MM.1S (cell line): ENCODE measurements at regions not wholly inside any gene's neighbourhood (a gene's known extent, or its start where the extent isn't known, plus 50 kb on each side); places are given as distances from the start of the nearest gene placed in this dataset.

Source experiments
- DNase-seq: peaks from one replicate; pipeline ENCODE4 v3.0.0-alpha.2; 2015
- H2AFZ ChIP-seq: fragments of 300-600 bp; sonication (generic); 2 replicates; pipeline ENCODE4 v1.6.0; 2016; ENCODE audit warnings: antibody characterized with exemption, low read length
- H3F3A ChIP-seq: fragments of 300-600 bp; sonication (generic); 2 replicates; pipeline ENCODE4 v1.6.1; 2016; ENCODE audit warnings: mild to moderate bottlenecking, antibody characterized with exemption, low read length, moderate library complexity, mixed read lengths; ENCODE audit not compliant: insufficient read depth
- H3K27ac ChIP-seq: fragments of 300-600 bp; sonication (generic); 2 replicates; pipeline ENCODE4 v1.5.1; 2016; ENCODE audit warnings: mild to moderate bottlenecking, low read length
- H3K27me3 ChIP-seq: fragments of 300-600 bp; sonication (generic); replicated peaks from 2 replicates; pipeline ENCODE4 v1.6.0; 2016; ENCODE audit warnings: low read length; ENCODE audit not compliant: insufficient read depth
- H3K36me3 ChIP-seq: fragments of 300-600 bp; sonication (generic); replicated peaks from 2 replicates; pipeline ENCODE4 v1.6.1; 2016; ENCODE audit warnings: mild to moderate bottlenecking, low read length, mixed read lengths; ENCODE audit not compliant: insufficient read depth
- H3K4me1 ChIP-seq: fragments of 300-600 bp; sonication (generic); 2 replicates; pipeline ENCODE4 v1.6.1; 2016; ENCODE audit warnings: low read length, mixed read lengths
- H3K4me2 ChIP-seq: fragments of 300-600 bp; sonication (generic); 2 replicates; pipeline ENCODE4 v1.6.0; 2016; ENCODE audit warnings: low read depth, low read length
- H3K4me3 ChIP-seq: fragments of 300-600 bp; sonication (generic); 2 replicates; pipeline ENCODE4 v1.5.1; 2016; ENCODE audit warnings: low read length, mixed read lengths
- H3K79me2 ChIP-seq: fragments of 300-600 bp; sonication (generic); 2 replicates; pipeline ENCODE4 v1.6.1; 2016; ENCODE audit warnings: mixed run types, low read length, mixed read lengths
- H3K9ac ChIP-seq: fragments of 300-600 bp; sonication (generic); 2 replicates; pipeline ENCODE4 v1.6.1; 2016; ENCODE audit warnings: low read length, mixed read lengths
- H3K9me2 ChIP-seq: fragments of 300-600 bp; sonication (generic); replicated peaks from 2 replicates; pipeline ENCODE4 v1.6.1; 2016; ENCODE audit warnings: mild to moderate bottlenecking, low read length, mixed read lengths; ENCODE audit not compliant: insufficient read depth
- H3K9me3 ChIP-seq: fragments of 300-600 bp; sonication (generic); replicated peaks from 2 replicates; pipeline ENCODE4 v1.6.1; 2016; ENCODE audit warnings: mild to moderate bottlenecking, low read length, mixed read lengths; ENCODE audit not compliant: insufficient read depth
- H4K20me1 ChIP-seq: fragments of 300-600 bp; sonication (generic); 2 replicates; pipeline ENCODE4 v1.6.1; 2016; ENCODE audit warnings: mild to moderate bottlenecking, low read length, moderate library complexity, mixed read lengths; ENCODE audit not compliant: insufficient read depth
- CTCF ChIP-seq: fragments of 300-600 bp; sonication (generic); IDR thresholded peaks from 2 replicates; pipeline ENCODE4 v1.5.1; 2016; ENCODE audit warnings: antibody characterized with exemption, low read length, mixed read lengths
- EZH2 ChIP-seq: fragments of 300-600 bp; sonication (generic); optimal IDR thresholded peaks from 2 replicates; pipeline ENCODE3; 2017; ENCODE audit warnings: low read depth, mild to moderate bottlenecking, antibody characterized with exemption, low read length, mixed read lengths
- EZH2phosphoT487 ChIP-seq: fragments of 300-600 bp; sonication (generic); IDR thresholded peaks from 2 replicates; pipeline ENCODE4 v1.6.1; 2018; ENCODE audit warnings: antibody characterized with exemption, low read length

GRCh38 chr6:166770216-166771116 lies 143.4 kb upstream of the RPS6KA2 start:
- Histone ChIP-seq H3K9me2 (no peaks in the 10 kb centered on the region), H3K79me2 (no peaks in the 10 kb centered on the region), H3K27me3 (no peaks in the 10 kb centered on the region), H3K9ac (no peak overlapping the region), H3K27ac (no peak overlapping the region), H3K9me3 (no peaks in the 10 kb centered on the region), H4K20me1 (no peaks in the 10 kb centered on the region), H3K4me2 (no peak overlapping the region), H2AFZ (no peak overlapping the region), H3K36me3 (no peaks in the 10 kb centered on the region), H3K4me1 (no peaks in the 10 kb centered on the region), H3K4me3 (no peak overlapping the region), H3F3A (no peaks in the 10 kb centered on the region)
- TF ChIP-seq EZH2 (no peak), CTCF (no peak), EZH2phosphoT487 (no peak)
- no peak for DNase-seq

- Histone ChIP-seq H3K27me3 (no peaks in the 10 kb centered on the region), H3K9ac (no peak overlapping the region), H3K36me3 (no peaks in the 10 kb centered on the region)
Measured at GRCh38 chr6:166769648-166770047, 142.6 kb upstream of the RPS6KA2 start.

GRCh38 chr6:166768761-166769160 lies 141.7 kb upstream of the RPS6KA2 start:
- Histone ChIP-seq H3K4me1 (no peaks in the 10 kb centered on the region), H3K27ac (no peak overlapping the region), H3K9me2 (no peaks in the 10 kb centered on the region), H3K4me3 (no peak overlapping the region), H3K9ac (no peak overlapping the region), H4K20me1 (no peaks in the 10 kb centered on the region), H2AFZ (no peak overlapping the region), H3K36me3 (no peaks in the 10 kb centered on the region), H3K9me3 (no peaks in the 10 kb centered on the region), H3K27me3 (no peaks in the 10 kb centered on the region), H3K79me2 (no peaks in the 10 kb centered on the region), H3K4me2 (no peak overlapping the region), H3F3A (no peaks in the 10 kb centered on the region)
- TF ChIP-seq CTCF: no peak
- TF ChIP-seq EZH2: no peak
- TF ChIP-seq EZH2phosphoT487: no peak
- DNase-seq: no peak

More at GRCh38 chr6:166769648-166770047, 142.6 kb upstream of the RPS6KA2 start:
- Histone ChIP-seq H3K27ac (no peak overlapping the region), H3K4me2 (no peak overlapping the region), H3K4me1 (no peaks in the 10 kb centered on the region), H2AFZ (no peak overlapping the region), H3K4me3 (no peak overlapping the region), H3K79me2 (no peaks in the 10 kb centered on the region), H3F3A (no peaks in the 10 kb centered on the region), H3K9me2 (no peaks in the 10 kb centered on the region), H3K9me3 (no peaks in the 10 kb centered on the region), H4K20me1 (no peaks in the 10 kb centered on the region)
- no peak for DNase-seq
- no peak for TF ChIP-seq EZH2phosphoT487
- TF ChIP-seq CTCF: no peak
- TF ChIP-seq EZH2: no peak
